ENCODE measurements at regions not wholly inside any gene's neighbourhood (a gene's known extent, or its start where the extent isn't known, plus 50 kb on each side); places are given as distances from the start of the nearest gene placed in this dataset.

DNA sequence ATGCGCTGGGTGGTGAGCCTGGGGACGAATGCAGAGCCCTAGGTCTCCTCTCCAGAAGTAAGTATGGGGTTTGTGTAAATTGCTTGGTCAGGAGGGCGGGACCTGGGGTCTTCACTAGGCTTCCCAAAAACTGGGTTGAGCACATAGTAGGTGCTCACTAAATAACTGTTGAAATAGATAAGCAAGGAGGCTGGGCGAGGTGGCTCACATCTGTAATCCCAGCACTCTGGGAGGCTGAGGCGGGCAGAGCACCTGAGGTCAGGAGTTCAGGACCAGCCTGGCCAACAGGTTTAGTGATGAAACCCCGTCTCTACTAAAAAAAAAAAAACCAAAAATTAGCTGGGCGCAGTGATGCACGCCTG, 163.9 kb upstream of the IER5L start:
- DNase-seq (ENCODE audit: low read depth): no peak
- TF ChIP-seq, protein P1, sequence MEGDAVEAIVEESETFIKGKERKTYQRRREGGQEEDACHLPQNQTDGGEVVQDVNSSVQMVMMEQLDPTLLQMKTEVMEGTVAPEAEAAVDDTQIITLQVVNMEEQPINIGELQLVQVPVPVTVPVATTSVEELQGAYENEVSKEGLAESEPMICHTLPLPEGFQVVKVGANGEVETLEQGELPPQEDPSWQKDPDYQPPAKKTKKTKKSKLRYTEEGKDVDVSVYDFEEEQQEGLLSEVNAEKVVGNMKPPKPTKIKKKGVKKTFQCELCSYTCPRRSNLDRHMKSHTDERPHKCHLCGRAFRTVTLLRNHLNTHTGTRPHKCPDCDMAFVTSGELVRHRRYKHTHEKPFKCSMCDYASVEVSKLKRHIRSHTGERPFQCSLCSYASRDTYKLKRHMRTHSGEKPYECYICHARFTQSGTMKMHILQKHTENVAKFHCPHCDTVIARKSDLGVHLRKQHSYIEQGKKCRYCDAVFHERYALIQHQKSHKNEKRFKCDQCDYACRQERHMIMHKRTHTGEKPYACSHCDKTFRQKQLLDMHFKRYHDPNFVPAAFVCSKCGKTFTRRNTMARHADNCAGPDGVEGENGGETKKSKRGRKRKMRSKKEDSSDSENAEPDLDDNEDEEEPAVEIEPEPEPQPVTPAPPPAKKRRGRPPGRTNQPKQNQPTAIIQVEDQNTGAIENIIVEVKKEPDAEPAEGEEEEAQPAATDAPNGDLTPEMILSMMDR (conservative IDR thresholded peaks at IDR 0.05; ENCODE audit: low read depth, low read length): no peak
- H3K4me3 ChIP-seq (ENCODE audit: low read depth, low read length): no peak overlapping the region

DNA sequence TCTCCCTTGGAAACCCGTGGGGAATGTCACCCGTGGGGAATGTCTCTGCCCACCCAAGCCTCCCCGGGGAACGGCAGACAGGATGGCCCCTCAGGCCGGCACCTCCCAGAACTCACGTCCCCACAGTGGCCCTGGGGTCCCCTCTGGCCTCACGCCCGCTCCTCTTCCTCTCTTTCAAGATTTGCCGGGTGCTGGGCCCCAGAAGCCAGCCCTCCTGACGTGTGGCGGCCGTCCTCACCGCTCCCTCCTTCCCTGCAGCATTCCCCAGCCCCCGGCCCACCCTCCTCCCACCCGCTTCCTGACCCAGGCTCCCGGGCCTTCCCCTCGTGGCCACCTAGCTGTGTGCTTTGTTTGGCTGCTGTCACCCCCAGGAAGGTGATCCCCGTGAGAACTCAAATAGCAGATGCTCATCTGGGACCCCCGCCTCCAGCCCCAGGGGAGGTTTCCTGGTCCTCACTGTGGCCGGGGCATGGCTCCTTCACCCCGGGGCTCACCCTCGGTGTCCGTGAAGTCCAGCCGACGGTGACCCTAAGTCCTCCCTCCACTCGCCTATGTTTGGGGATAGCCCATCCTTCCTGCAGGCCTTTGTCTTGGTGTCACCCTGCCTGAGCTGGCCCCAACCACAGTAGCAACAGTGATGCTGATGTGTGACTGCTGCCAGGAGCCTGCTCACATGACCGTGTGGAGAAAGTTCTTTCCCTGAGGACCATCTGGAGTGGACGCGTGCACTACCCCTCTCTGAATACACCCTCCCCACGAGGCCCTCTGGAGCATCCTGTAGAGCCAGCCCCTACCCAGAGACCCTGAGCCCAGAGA, 163.3 kb upstream of the IER5L start:
- H3K4me3 ChIP-seq (ENCODE audit: low read depth, low read length): no peak overlapping the region
- TF ChIP-seq, protein P1 (conservative IDR thresholded peaks at IDR 0.05; ENCODE audit: low read depth, low read length): no peak
- no peak for DNase-seq (ENCODE audit: low read depth)

DNA sequence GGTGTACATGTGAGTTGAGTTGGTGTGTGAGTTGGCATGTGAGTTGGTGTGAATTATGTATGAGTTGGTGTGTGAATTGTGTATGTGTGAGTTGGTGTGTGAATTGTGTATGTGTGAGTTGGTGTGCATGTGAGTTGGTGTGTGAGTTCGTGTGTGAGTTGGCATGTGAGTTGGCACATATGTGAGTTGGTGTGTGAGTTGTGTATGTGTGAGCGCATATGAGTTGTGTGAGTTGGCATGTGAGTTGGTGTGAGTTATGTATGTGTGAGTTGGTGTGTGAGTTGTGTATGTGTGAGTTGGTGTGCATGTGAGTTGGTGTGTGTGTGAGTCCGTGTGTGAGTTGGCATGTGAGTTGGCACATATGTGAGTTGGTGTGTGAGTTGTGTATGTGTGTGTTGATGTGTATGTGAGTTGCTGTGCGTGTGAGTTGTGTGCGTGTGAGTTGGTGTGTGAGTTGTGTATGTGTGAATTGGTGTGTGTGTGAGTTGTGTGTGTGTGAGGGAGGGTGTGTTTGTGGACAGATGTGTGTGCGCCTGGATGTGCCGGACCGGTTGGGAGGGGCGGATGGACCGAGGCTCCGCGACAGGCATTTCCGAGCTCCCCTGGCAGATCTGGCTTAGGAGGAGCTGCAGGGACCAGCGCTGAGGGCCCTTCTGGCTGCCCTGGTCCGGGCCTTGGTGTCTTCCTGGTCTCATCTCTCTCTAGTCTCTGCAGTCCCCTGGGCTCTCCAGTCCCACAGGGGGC, 162.5 kb upstream of the IER5L start:
- H3K4me3 ChIP-seq (ENCODE audit: low read depth, low read length): no peak overlapping the region
- DNase-seq (ENCODE audit: low read depth): no peak
- TF ChIP-seq, protein P1 (conservative IDR thresholded peaks at IDR 0.05; ENCODE audit: low read depth, low read length): no peak

DNA sequence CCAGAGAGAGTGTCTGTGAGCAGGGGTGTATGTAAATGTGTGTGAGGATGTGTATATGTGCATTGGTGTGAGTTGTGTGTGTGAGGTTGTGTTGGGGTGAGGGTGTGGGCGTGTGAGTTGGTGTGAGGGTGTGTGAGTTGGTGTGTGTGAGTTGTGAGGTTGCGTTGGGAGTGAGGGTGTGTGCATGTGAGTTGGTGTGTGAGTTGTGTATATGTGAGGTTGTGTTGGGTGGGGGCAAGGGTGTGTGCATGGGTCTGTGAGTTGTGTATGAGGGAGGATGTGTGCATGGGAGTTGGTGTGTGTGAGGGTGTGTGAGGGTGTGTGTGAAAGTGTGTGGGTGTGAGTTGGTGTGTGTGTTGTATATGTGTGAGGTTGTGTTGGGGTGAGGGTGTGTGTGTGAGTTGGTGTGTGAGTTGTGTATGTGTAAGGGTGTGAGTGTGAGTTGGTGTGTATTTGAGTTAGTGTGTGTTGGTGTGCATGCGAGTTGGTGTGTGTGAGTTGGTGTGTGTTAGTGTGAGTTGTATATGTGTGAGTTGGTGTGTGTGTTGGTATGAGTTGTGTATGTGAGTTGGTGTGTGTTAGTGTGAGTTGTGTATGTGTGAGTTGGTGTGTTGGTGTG, 161.6 kb upstream of the IER5L start:
- DNase-seq (ENCODE audit: low read depth): no peak
- peak overlapping the region; percentile 34 for H3K4me3 ChIP-seq (ENCODE audit: low read depth, low read length)
- TF ChIP-seq, protein P1 (conservative IDR thresholded peaks at IDR 0.05; ENCODE audit: low read depth, low read length): no peak

DNA sequence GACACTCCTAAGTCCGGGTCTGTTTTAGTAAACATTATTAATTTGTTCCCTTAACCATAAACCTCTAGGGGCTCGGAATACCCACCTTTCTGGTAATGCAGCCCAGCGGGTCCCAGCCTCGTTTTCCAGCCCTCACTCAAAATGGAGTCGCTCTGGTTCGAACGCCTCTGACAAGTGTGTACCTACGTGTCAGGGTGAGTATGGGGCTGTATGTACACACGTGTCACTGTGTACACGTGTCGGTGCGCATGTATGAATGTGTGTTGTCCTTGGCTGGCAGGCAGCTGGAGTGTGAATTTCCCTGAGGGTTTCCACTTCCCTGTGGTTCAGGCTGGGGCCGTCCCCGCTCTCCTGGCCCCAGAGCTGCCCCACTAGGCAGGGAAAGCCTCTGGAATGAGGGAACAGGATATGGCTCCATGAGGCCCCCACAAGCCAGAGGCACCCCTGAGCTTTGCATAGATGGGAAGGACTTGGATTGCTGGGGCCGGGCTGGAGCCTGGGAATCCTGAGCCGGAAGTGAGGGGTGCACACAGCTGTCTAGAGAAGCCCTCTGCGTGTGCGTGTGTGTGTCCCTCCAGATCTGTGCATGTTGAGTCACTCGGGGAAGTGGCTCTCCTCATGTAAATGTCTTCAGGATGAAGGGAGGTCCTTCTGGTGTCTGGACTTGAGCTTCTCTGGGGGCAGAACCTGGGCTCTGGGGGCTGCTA, 160.8 kb upstream of the IER5L start:
- no peak for DNase-seq (ENCODE audit: low read depth)
- TF ChIP-seq, protein P1 (conservative IDR thresholded peaks at IDR 0.05; ENCODE audit: low read depth, low read length): no peak
- peak overlapping the region; percentile 34 for H3K4me3 ChIP-seq (ENCODE audit: low read depth, low read length)

DNA sequence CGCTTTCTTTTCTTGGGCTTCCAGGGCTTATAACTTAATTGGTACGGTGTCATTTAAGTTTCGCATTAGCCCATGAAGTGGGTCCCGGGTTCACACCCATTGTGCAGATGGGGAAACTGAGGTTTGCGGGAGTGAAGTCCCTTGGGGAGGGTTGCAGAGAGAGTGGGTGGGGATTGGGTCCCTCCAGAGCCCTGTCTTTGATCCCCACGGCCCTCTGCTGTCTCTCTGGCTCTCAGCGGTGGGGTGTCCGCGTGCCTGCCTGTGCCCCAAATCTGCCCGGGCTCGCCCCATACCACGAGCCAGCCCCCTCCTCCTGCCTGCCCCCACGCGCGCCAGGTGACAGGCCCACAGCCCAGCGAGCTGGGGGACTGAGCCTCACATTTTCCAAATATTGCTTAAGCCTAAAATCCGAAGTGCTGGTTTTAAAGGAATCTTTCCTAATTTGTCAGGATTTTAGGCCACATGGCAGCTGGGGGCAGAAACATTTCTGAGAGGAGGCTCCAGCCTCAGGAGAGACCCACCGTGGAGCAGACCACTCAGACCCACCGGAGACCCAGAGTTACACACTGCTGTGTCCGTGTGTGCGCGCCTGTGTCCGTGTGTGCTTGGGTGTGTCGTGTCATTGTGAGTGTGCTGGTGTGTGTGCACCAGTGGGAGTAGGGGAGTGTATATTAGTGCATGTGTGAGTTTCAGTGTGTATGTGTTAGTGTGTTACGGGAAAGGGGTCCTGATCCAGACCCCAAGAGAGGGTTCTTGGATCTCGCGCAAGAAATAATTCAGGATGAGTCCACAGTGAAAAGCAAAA, 159.5 kb upstream of the IER5L start:
- TF ChIP-seq, protein P1 (conservative IDR thresholded peaks at IDR 0.05; ENCODE audit: low read depth, low read length): no peak
- H3K4me3 ChIP-seq (ENCODE audit: low read depth, low read length): peak overlapping the region; percentile 40
- no peak for DNase-seq (ENCODE audit: low read depth)
